MM.1S (cell line): ENCODE measurements at regions not wholly inside any gene's neighbourhood (a gene's known extent, or its start where the extent isn't known, plus 50 kb on each side); places are given as distances from the start of the nearest gene placed in this dataset.
"Not testable (repeated sequence)": the region's sequence is repeated elsewhere in the genome, so short reads cannot be mapped to it uniquely, and the experiment has no call there.

Source experiments
- DNase-seq: peaks from one replicate; pipeline ENCODE4 v3.0.0-alpha.2; 2015
- H2AFZ ChIP-seq: fragments of 300-600 bp; sonication (generic); 2 replicates; pipeline ENCODE4 v1.6.0; 2016; ENCODE audit warnings: antibody characterized with exemption, low read length
- H3F3A ChIP-seq: fragments of 300-600 bp; sonication (generic); 2 replicates; pipeline ENCODE4 v1.6.1; 2016; ENCODE audit warnings: mild to moderate bottlenecking, antibody characterized with exemption, low read length, moderate library complexity, mixed read lengths; ENCODE audit not compliant: insufficient read depth
- H3K27ac ChIP-seq: fragments of 300-600 bp; sonication (generic); 2 replicates; pipeline ENCODE4 v1.5.1; 2016; ENCODE audit warnings: mild to moderate bottlenecking, low read length
- H3K27me3 ChIP-seq: fragments of 300-600 bp; sonication (generic); replicated peaks from 2 replicates; pipeline ENCODE4 v1.6.0; 2016; ENCODE audit warnings: low read length; ENCODE audit not compliant: insufficient read depth
- H3K36me3 ChIP-seq: fragments of 300-600 bp; sonication (generic); replicated peaks from 2 replicates; pipeline ENCODE4 v1.6.1; 2016; ENCODE audit warnings: mild to moderate bottlenecking, low read length, mixed read lengths; ENCODE audit not compliant: insufficient read depth
- H3K4me1 ChIP-seq: fragments of 300-600 bp; sonication (generic); 2 replicates; pipeline ENCODE4 v1.6.1; 2016; ENCODE audit warnings: low read length, mixed read lengths
- H3K4me2 ChIP-seq: fragments of 300-600 bp; sonication (generic); 2 replicates; pipeline ENCODE4 v1.6.0; 2016; ENCODE audit warnings: low read depth, low read length
- H3K4me3 ChIP-seq: fragments of 300-600 bp; sonication (generic); 2 replicates; pipeline ENCODE4 v1.5.1; 2016; ENCODE audit warnings: low read length, mixed read lengths
- H3K79me2 ChIP-seq: fragments of 300-600 bp; sonication (generic); 2 replicates; pipeline ENCODE4 v1.6.1; 2016; ENCODE audit warnings: mixed run types, low read length, mixed read lengths
- H3K9ac ChIP-seq: fragments of 300-600 bp; sonication (generic); 2 replicates; pipeline ENCODE4 v1.6.1; 2016; ENCODE audit warnings: low read length, mixed read lengths
- H3K9me2 ChIP-seq: fragments of 300-600 bp; sonication (generic); replicated peaks from 2 replicates; pipeline ENCODE4 v1.6.1; 2016; ENCODE audit warnings: mild to moderate bottlenecking, low read length, mixed read lengths; ENCODE audit not compliant: insufficient read depth
- H3K9me3 ChIP-seq: fragments of 300-600 bp; sonication (generic); replicated peaks from 2 replicates; pipeline ENCODE4 v1.6.1; 2016; ENCODE audit warnings: mild to moderate bottlenecking, low read length, mixed read lengths; ENCODE audit not compliant: insufficient read depth
- H4K20me1 ChIP-seq: fragments of 300-600 bp; sonication (generic); 2 replicates; pipeline ENCODE4 v1.6.1; 2016; ENCODE audit warnings: mild to moderate bottlenecking, low read length, moderate library complexity, mixed read lengths; ENCODE audit not compliant: insufficient read depth

- H3K79me2 ChIP-seq, H3K36me3 ChIP-seq, H3K4me3 ChIP-seq, H3K9me2 ChIP-seq, H3F3A ChIP-seq, H3K27ac ChIP-seq, H3K9ac ChIP-seq, H3K4me2 ChIP-seq, H4K20me1 ChIP-seq, H2AFZ ChIP-seq, H3K27me3 ChIP-seq, DNase-seq, H3K9me3 ChIP-seq, H3K4me1 ChIP-seq: not testable (repeated sequence)
Measured at GRCh38 chrX:3882553-3882920, 169.1 kb upstream of the PRKX start.

GRCh38 chrX:3881898-3882552, 168.6 kb upstream of the PRKX start:
- not testable (repeated sequence) for H3K79me2 ChIP-seq, H3K9me2 ChIP-seq, H4K20me1 ChIP-seq, H3K9me3 ChIP-seq, H3K36me3 ChIP-seq, H3K4me3 ChIP-seq, H3K9ac ChIP-seq, H3K4me1 ChIP-seq, H2AFZ ChIP-seq, H3K27ac ChIP-seq, H3K4me2 ChIP-seq, H3F3A ChIP-seq, DNase-seq, H3K27me3 ChIP-seq

- not testable (repeated sequence) for H3K79me2 ChIP-seq, H3K9me2 ChIP-seq, H4K20me1 ChIP-seq, H3F3A ChIP-seq, H3K4me3 ChIP-seq, H3K9me3 ChIP-seq, H3K4me2 ChIP-seq, DNase-seq, H2AFZ ChIP-seq, H3K36me3 ChIP-seq, H3K27me3 ChIP-seq, H3K4me1 ChIP-seq, H3K27ac ChIP-seq, H3K9ac ChIP-seq
Measured at GRCh38 chrX:3881255-3881895, 167.9 kb upstream of the PRKX start.

GRCh38 chrX:3876393-3876792, 162.9 kb upstream of the PRKX start:
- not testable (repeated sequence) for H3K9me3 ChIP-seq, DNase-seq, H3K4me3 ChIP-seq, H3K9ac ChIP-seq, H3F3A ChIP-seq, H3K9me2 ChIP-seq, H3K36me3 ChIP-seq, H2AFZ ChIP-seq, H3K27me3 ChIP-seq, H3K4me2 ChIP-seq, H4K20me1 ChIP-seq, H3K27ac ChIP-seq, H3K79me2 ChIP-seq, H3K4me1 ChIP-seq

- not testable (repeated sequence) for H3K9me2 ChIP-seq, H3K9me3 ChIP-seq, H3K27ac ChIP-seq, H3K36me3 ChIP-seq, H3K4me2 ChIP-seq, H3K4me3 ChIP-seq, H3K79me2 ChIP-seq, H3K27me3 ChIP-seq, H3F3A ChIP-seq, H2AFZ ChIP-seq, H3K9ac ChIP-seq, H3K4me1 ChIP-seq, H4K20me1 ChIP-seq, DNase-seq
Measured at GRCh38 chrX:3875638-3876037, 162.2 kb upstream of the PRKX start.

- H3K9me3 ChIP-seq, H3K4me2 ChIP-seq, H3K36me3 ChIP-seq, H3K4me1 ChIP-seq, H3K27me3 ChIP-seq, H3K9me2 ChIP-seq, H4K20me1 ChIP-seq, DNase-seq, H3K9ac ChIP-seq, H3K27ac ChIP-seq, H3K79me2 ChIP-seq, H2AFZ ChIP-seq, H3F3A ChIP-seq, H3K4me3 ChIP-seq: not testable (repeated sequence)
Measured at GRCh38 chrX:3872226-3872879, 158.9 kb upstream of the PRKX start.

- H2AFZ ChIP-seq, H3K27me3 ChIP-seq, H3K9me3 ChIP-seq, H3K79me2 ChIP-seq, H3K4me1 ChIP-seq, H3K36me3 ChIP-seq, H3K4me3 ChIP-seq, H3F3A ChIP-seq, H4K20me1 ChIP-seq, H3K4me2 ChIP-seq, H3K9me2 ChIP-seq, DNase-seq, H3K27ac ChIP-seq, H3K9ac ChIP-seq: not testable (repeated sequence)
Measured at GRCh38 chrX:3867067-3867831, 153.8 kb upstream of the PRKX start.
